ENCODE measurements at regions not wholly inside any gene's neighbourhood (a gene's known extent, or its start where the extent isn't known, plus 50 kb on each side); places are given as distances from the start of the nearest gene placed in this dataset.
A peak's percentile ranks its signal among the peaks of the same experiment; 100 is the strongest.

- Histone ChIP-seq H3K36me3 (replicated peaks; ENCODE audit: low read depth, low read length) (no peaks in the 10 kb centered on the region), H3K27me3 (ENCODE audit: low read depth, low read length) (no peaks in the 10 kb centered on the region; the same call in 1 of the 2 replicates), H3K4me3 (ENCODE audit: low read length) (no peak overlapping the region), H3K9me3 (ENCODE audit: insufficient read depth, low read length) (no peaks in the 10 kb centered on the region), H3K4me1 (ENCODE audit: low read length) (no peaks in the 10 kb centered on the region), H4K20me1 (ENCODE audit: insufficient read depth, low read length) (no peaks in the 10 kb centered on the region), H3K9ac (ENCODE audit: low read length) (no peak overlapping the region), H3K79me2 (ENCODE audit: low read length) (no peaks in the 10 kb centered on the region), H3K4me2 (ENCODE audit: low read length) (no peak overlapping the region), H3K27ac (ENCODE audit: low read length) (no peak overlapping the region), H2AFZ (ENCODE audit: low read depth, low read length) (no peak overlapping the region)
- no peak for TF ChIP-seq EZH2phosphoT487 (IDR thresholded peaks at IDR 0.05; ENCODE audit: low read depth)
- no peak for TF ChIP-seq CTCF (IDR thresholded peaks at IDR 0.05; ENCODE audit: low read depth, low read length)
These were observed 89.9 kb downstream of the TMEM18 start for GRCh38 chr2:587087-587960.

GRCh38 chr2:586641-587076, 90.5 kb downstream of the TMEM18 start:
- no peaks in the 10 kb centered on the region for H4K20me1 ChIP-seq (ENCODE audit: insufficient read depth, low read length)
- H3K4me1 ChIP-seq (ENCODE audit: low read length) = no peaks in the 10 kb centered on the region
- no peaks in the 10 kb centered on the region for H3K9me3 ChIP-seq (ENCODE audit: insufficient read depth, low read length)
- H3K36me3 ChIP-seq (replicated peaks; ENCODE audit: low read depth, low read length) = no peaks in the 10 kb centered on the region
- H3K4me3 ChIP-seq (ENCODE audit: low read length) = no peak overlapping the region
- H3K4me2 ChIP-seq (ENCODE audit: low read length) = no peak overlapping the region
- no peak overlapping the region for H2AFZ ChIP-seq (ENCODE audit: low read depth, low read length)
- no peaks in the 10 kb centered on the region for H3K79me2 ChIP-seq (ENCODE audit: low read length)
- no peaks in the 10 kb centered on the region; the same call in 1 of the 2 replicates for H3K27me3 ChIP-seq (ENCODE audit: low read depth, low read length)
- H3K27ac ChIP-seq (ENCODE audit: low read length) = no peak overlapping the region
- H3K9ac ChIP-seq (ENCODE audit: low read length) = no peak overlapping the region
- TF ChIP-seq EZH2phosphoT487 (IDR thresholded peaks at IDR 0.05; ENCODE audit: low read depth) (no peak), CTCF (IDR thresholded peaks at IDR 0.05; ENCODE audit: low read depth, low read length) (no peak)

GRCh38 chr2:584863-585823, 92.1 kb downstream of the TMEM18 start:
- Histone ChIP-seq H3K27ac (ENCODE audit: low read length) (no peak overlapping the region), H3K9ac (ENCODE audit: low read length) (no peak overlapping the region), H3K9me3 (ENCODE audit: insufficient read depth, low read length) (no peaks in the 10 kb centered on the region), H3K4me3 (ENCODE audit: low read length) (no peak overlapping the region), H2AFZ (ENCODE audit: low read depth, low read length) (no peak overlapping the region), H3K79me2 (ENCODE audit: low read length) (no peaks in the 10 kb centered on the region), H3K27me3 (ENCODE audit: low read depth, low read length) (no peaks in the 10 kb centered on the region; the same call in 1 of the 2 replicates), H3K36me3 (replicated peaks; ENCODE audit: low read depth, low read length) (no peaks in the 10 kb centered on the region), H4K20me1 (ENCODE audit: insufficient read depth, low read length) (no peaks in the 10 kb centered on the region), H3K4me1 (ENCODE audit: low read length) (no peaks in the 10 kb centered on the region), H3K4me2 (ENCODE audit: low read length) (no peak overlapping the region)
- TF ChIP-seq EZH2phosphoT487 (IDR thresholded peaks at IDR 0.05; ENCODE audit: low read depth) (no peak), CTCF (IDR thresholded peaks at IDR 0.05; ENCODE audit: low read depth, low read length) (no peak)

- Histone ChIP-seq H4K20me1 (ENCODE audit: insufficient read depth, low read length) (no peaks in the 10 kb centered on the region), H3K27me3 (ENCODE audit: low read depth, low read length) (no peaks in the 10 kb centered on the region; the same call in 1 of the 2 replicates), H3K79me2 (ENCODE audit: low read length) (no peaks in the 10 kb centered on the region), H3K36me3 (replicated peaks; ENCODE audit: low read depth, low read length) (no peaks in the 10 kb centered on the region), H3K9me3 (ENCODE audit: insufficient read depth, low read length) (no peaks in the 10 kb centered on the region), H3K9ac (ENCODE audit: low read length) (no peak overlapping the region), H2AFZ (ENCODE audit: low read depth, low read length) (no peak overlapping the region), H3K27ac (ENCODE audit: low read length) (no peak overlapping the region), H3K4me2 (ENCODE audit: low read length) (no peak overlapping the region), H3K4me1 (ENCODE audit: low read length) (no peaks in the 10 kb centered on the region), H3K4me3 (ENCODE audit: low read length) (no peak overlapping the region)
- TF ChIP-seq CTCF (IDR thresholded peaks at IDR 0.05; ENCODE audit: low read depth, low read length) (peak; percentile 11; the same call in 1 of the 2 replicates), EZH2phosphoT487 (IDR thresholded peaks at IDR 0.05; ENCODE audit: low read depth) (no peak)
These were observed 93.5 kb downstream of the TMEM18 start for GRCh38 chr2:583666-584065.

All from OCI-LY3 (cell line).